GM12892 (cell line): ENCODE measurements at regions not wholly inside any gene's neighbourhood (a gene's known extent, or its start where the extent isn't known, plus 50 kb on each side); places are given as distances from the start of the nearest gene placed in this dataset.

ENCODE experiments used
- DNase-seq: peaks from one replicate; pipeline ENCODE4 v3.0.0; 2011; ENCODE audit not compliant: insufficient read length
- FAIRE-seq: peaks from 2 replicates; lab custom pipeline; 2011; peaks lifted over from hg19 to GRCh38; lab: Jason Lieb, UNC
- POLR2A ChIP-seq: IDR thresholded peaks from 2 replicates; pipeline ENCODE4 v1.6.1; 2011; ENCODE audit warnings: low read depth, low read length, control low read depth
- POLR2AphosphoS5 ChIP-seq: IDR thresholded peaks from 2 replicates; pipeline ENCODE4 v1.6.1; 2011; ENCODE audit warnings: low read depth, low read length, control low read depth
- TAF1 ChIP-seq: IDR thresholded peaks from 2 replicates; pipeline ENCODE4 v1.6.1; 2011; ENCODE audit warnings: low read depth, mild to moderate bottlenecking, control low read depth, low read length, borderline replicate concordance

GRCh38 chr4:60805500-60806313, 394.4 kb upstream of the ADGRL3 start:
- no peak for FAIRE-seq
- TF ChIP-seq POLR2AphosphoS5, result no peak
- no peak for DNase-seq

GRCh38 chr4:60808726-60809485, 391.2 kb upstream of the ADGRL3 start:
- DNase-seq, result no peak
- no peak for TF ChIP-seq POLR2A
- TF ChIP-seq TAF1, result no peak
- TF ChIP-seq POLR2AphosphoS5, result no peak

GRCh38 chr4:60809486-60809800, 390.7 kb upstream of the ADGRL3 start:
- DNase-seq, result no peak
- FAIRE-seq, result no peak
- TF ChIP-seq TAF1 (no peak), POLR2A (no peak), POLR2AphosphoS5 (no peak)

More at GRCh38 chr4:60808726-60809485, 391.2 kb upstream of the ADGRL3 start:
- FAIRE-seq, result no peak

GRCh38 chr4:60812811-60813210, 387.3 kb upstream of the ADGRL3 start:
- FAIRE-seq (no peak), DNase-seq (no peak)
- TF ChIP-seq TAF1, result no peak
- no peak for TF ChIP-seq POLR2A
- no peak for TF ChIP-seq POLR2AphosphoS5

GRCh38 chr4:60814549-60814948, 385.6 kb upstream of the ADGRL3 start:
- FAIRE-seq, result no peak
- no peak for DNase-seq
- no peak for TF ChIP-seq TAF1
- no peak for TF ChIP-seq POLR2A
- no peak for TF ChIP-seq POLR2AphosphoS5

- DNase-seq, result no peak
- FAIRE-seq, result no peak
Measured at GRCh38 chr4:60817609-60818008, 382.5 kb upstream of the ADGRL3 start.

GRCh38 chr4:60822986-60823385, 377.1 kb upstream of the ADGRL3 start:
- no peak for DNase-seq
- FAIRE-seq, result no peak
- no peak for TF ChIP-seq TAF1
- no peak for TF ChIP-seq POLR2AphosphoS5
- no peak for TF ChIP-seq POLR2A

More at GRCh38 chr4:60817609-60818008, 382.5 kb upstream of the ADGRL3 start:
- TF ChIP-seq TAF1, result no peak
- no peak for TF ChIP-seq POLR2AphosphoS5
- no peak for TF ChIP-seq POLR2A

GRCh38 chr4:60840020-60840419, 360.1 kb upstream of the ADGRL3 start:
- TF ChIP-seq TAF1 (no peak), POLR2AphosphoS5 (no peak), POLR2A (no peak)
- FAIRE-seq (no peak), DNase-seq (no peak)

GRCh38 chr4:60846678-60847077, 353.4 kb upstream of the ADGRL3 start:
- no peak for TF ChIP-seq POLR2AphosphoS5
- TF ChIP-seq POLR2A, result no peak
- TF ChIP-seq TAF1, result no peak
- FAIRE-seq, result no peak
- DNase-seq, result no peak

GRCh38 chr4:60847614-60848013, 352.5 kb upstream of the ADGRL3 start:
- FAIRE-seq, result no peak
- no peak for TF ChIP-seq POLR2A
- no peak for TF ChIP-seq TAF1
- TF ChIP-seq POLR2AphosphoS5, result no peak
- DNase-seq, result no peak

- DNase-seq (no peak), FAIRE-seq (no peak)
- no peak for TF ChIP-seq POLR2AphosphoS5
- TF ChIP-seq POLR2A, result no peak
- TF ChIP-seq TAF1, result no peak
Measured at GRCh38 chr4:60857130-60857753, 342.9 kb upstream of the ADGRL3 start.
